Retinal pigment epithelial cell (primary cell): ENCODE measurements at regions not wholly inside any gene's neighbourhood (a gene's known extent, or its start where the extent isn't known, plus 50 kb on each side); places are given as distances from the start of the nearest gene placed in this dataset.

Experiments
- DNase-seq: peaks from one replicate; pipeline ENCODE4 v3.0.0-alpha.2; 2010; ENCODE audit warnings: low read depth
- H3K4me3 ChIP-seq: 2 replicates; pipeline ENCODE4 v1.5.1; 2011; ENCODE audit warnings: mild to moderate bottlenecking, low read length, control low read depth, moderate library complexity
- TF ChIP-seq, protein P1 (sequence below): conservative IDR thresholded peaks from 2 replicates; pipeline ENCODE4 v1.5.1; 2011; ENCODE audit warnings: low read depth, low read length, control low read depth, inconsistent platforms

DNA sequence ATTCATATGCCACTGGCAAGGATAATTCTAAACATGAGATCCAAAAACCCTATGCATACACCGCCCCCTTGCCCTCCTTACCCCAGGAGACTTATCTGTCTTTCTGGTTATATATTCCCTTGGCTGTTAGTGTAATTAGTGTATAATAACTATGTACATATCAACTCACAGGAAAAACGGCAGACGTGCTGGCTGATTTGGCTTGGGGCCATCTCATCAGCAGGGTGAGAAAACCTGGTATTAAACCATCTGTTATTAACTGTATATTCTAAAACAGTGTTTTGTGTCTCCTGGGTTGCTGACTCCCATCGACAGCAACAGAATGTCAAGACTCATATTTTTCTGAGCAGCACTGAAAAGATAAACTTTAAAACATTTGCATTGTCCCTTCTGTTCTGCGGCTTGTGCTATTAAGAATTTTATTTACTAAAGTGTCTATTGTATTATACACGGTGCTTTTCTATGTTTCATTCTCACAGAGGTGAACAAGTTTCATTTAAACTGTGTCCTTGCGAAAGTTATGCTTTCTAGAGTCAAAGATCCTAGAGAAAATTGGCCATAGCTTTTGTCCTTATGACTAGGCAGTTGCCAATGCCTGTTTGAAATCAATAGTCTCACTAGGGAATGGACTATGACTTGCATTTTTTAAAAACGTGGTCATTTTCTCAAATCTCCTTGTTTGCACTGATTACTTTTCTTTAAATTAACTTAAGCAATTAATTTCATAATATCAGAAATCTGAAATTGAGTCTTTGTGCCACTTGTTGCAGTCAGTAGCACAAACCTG lies 211.5 kb upstream of the MID1 start:
- no peak for DNase-seq
- TF ChIP-seq, protein P1, sequence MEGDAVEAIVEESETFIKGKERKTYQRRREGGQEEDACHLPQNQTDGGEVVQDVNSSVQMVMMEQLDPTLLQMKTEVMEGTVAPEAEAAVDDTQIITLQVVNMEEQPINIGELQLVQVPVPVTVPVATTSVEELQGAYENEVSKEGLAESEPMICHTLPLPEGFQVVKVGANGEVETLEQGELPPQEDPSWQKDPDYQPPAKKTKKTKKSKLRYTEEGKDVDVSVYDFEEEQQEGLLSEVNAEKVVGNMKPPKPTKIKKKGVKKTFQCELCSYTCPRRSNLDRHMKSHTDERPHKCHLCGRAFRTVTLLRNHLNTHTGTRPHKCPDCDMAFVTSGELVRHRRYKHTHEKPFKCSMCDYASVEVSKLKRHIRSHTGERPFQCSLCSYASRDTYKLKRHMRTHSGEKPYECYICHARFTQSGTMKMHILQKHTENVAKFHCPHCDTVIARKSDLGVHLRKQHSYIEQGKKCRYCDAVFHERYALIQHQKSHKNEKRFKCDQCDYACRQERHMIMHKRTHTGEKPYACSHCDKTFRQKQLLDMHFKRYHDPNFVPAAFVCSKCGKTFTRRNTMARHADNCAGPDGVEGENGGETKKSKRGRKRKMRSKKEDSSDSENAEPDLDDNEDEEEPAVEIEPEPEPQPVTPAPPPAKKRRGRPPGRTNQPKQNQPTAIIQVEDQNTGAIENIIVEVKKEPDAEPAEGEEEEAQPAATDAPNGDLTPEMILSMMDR: no peak
- peak overlapping the region; percentile 43 for H3K4me3 ChIP-seq

DNA sequence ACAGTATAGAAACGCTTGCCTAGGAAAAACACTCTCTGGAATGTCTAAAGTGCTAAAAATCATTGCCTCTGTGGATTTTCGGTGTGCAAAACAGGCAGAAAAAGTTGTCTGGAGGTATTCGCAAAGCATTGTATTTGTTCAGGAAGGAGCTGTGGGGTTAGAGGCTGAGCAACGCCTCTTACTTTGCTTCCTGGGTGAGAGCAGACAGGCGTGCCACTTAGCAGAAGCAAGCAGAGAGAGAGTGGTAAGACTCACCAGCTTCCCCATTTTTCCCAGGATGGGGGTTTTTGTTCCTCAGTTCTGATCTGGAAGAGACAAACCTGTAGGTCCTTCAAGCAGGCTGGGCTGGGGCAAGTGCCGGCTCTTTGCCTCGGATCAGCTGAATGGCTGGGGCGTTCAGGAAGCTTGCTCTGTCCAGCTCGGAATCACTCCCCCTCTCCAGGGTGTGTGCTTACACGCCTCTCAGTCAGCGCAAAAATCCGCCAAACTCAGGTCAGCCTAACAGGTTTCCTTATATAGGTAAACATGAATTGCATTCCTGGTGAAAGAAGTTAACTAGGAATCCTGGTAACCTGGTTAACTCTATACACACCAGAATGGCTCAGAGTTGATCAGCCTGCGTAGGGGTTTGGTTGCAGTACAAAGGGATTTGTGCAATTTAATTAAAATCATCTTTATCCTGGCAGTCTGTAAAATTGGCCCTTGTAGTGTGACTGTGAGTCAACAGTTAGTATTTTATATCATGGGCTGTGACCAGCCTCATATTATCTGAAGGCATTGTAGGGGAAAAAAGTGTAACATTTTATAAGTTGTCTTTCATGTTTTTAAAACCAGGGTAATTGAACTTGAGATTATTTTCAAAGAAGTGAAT lies 213.1 kb upstream of the MID1 start:
- TF ChIP-seq, protein P1: no peak
- H3K4me3 ChIP-seq: peak overlapping the region; percentile 43
- peak; percentile 38 for DNase-seq

DNA sequence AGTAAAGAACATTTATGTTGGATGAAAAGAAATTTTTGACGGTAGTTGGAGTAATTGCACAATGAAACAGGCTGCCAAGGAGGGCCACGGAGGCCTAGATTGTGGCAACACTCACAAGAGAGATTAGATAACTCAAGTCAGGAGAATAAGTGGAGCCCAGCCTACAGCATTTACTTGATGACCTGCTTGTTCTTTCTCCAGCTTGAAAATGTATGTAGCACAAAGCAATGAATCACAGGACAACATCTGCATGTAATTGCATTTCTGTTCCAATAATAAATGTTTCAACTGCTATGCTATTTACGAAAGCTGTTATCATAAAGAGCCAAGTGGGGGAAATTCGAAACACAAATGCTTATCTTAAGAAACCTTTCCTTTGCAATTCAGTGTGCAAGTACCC lies 221.2 kb upstream of the MID1 start:
- no peak for DNase-seq
- H3K4me3 ChIP-seq: no peak overlapping the region
- TF ChIP-seq, protein P1: no peak

DNA sequence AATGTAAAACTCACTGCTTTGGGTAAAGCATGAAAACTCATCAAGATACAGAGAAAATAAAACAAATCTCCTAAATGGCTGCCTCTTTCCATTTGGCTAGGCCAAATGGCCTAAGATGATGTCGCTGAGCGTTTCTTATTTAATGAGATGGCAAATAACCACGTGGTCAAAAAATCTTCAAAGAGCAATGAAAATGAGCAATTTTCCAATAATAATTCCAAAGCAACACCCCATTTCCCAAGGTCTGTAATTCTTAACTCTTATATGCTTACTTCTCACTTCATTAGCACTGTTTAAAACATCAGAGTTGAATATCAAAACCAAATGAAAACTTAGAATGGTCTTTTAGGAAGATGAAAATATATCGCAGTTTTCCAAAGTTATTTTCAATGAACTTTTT lies 222.3 kb upstream of the MID1 start:
- no peak for DNase-seq
- no peak overlapping the region for H3K4me3 ChIP-seq
- TF ChIP-seq, protein P1: no peak

DNA sequence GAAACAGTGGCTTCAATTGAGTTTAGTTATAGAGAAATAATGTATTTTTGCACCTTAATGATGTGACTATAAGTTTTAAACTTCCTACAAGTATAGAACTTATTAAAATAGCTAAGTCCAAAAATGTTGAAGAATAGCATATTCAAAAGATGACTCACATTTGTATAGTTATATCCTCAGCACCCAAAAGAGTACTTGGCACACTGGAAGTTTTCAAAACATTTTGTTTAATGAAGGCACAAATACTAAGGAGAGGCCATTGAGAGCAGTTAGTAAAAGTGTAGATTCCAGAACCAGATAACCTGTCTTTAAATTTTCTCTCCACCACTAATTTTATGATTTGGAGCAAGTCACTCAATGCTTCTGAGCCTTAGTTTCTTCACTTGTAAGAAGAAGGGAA lies 226.9 kb upstream of the MID1 start:
- H3K4me3 ChIP-seq: no peak overlapping the region
- TF ChIP-seq, protein P1: no peak
- no peak for DNase-seq

DNA sequence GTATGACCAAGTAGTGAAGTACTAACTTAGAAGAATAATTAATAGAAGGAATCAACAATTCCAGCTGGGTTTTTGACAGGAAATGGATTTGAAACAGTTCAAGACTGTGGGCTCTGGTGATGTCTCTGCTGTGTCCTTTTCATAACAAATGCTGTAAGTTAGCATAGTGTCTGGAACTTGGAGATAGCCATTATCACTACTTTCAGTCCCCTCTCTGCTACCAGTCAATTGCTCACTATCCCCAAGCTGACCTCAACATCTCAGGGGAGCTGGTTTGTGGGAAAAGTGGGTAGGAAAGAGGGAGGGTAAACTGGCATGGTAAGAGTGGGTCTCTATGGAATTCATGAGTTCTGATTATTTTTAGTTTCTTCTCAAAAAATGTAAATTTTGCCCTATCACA lies 231.4 kb upstream of the MID1 start:
- no peak overlapping the region for H3K4me3 ChIP-seq
- no peak for DNase-seq
- TF ChIP-seq, protein P1: no peak

DNA sequence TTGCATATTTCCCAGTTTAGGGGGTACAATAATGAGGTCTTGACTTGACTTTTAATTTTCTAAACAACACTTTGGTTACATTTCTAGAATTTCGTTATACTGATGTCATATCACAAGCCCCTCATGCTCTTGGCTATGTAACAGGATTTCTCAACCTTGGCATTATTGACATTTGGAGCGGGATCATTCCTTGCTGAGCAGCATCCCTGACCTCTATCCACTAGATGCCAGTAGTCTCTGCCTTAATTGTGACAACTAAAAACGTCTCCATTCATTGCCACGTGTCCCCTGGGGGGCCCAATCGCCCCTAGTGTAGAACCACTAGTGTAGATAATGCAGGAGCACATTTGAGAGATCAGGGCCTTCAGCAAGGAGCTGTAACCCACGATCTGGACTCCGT lies 234.2 kb upstream of the MID1 start:
- no peak for DNase-seq
- H3K4me3 ChIP-seq: no peak overlapping the region
- TF ChIP-seq, protein P1: no peak
